Ovary (tissue), 7 donors: ENCODE measurements at regions not wholly inside any gene's neighbourhood (a gene's known extent, or its start where the extent isn't known, plus 50 kb on each side); places are given as distances from the start of the nearest gene placed in this dataset.

ENCODE experiments used
- DNase-seq, 5 donors: peaks; one replicate each; pipeline ENCODE4 v3.0.0-alpha.2; 2019 to 2020
- H3K27ac ChIP-seq, 2 donors: fragments of 200-600 bp; one replicate each; pipeline versions ENCODE4 v1.5.1 to v1.8.0; 2019 to 2022
- H3K27me3 ChIP-seq: fragments of 200-600 bp; one replicate; pipeline ENCODE4 v1.8.0; 2022
- H3K36me3 ChIP-seq: fragments of 200-600 bp; sonication (generic); one replicate; pipeline ENCODE4 v1.5.1; 2019
- H3K4me1 ChIP-seq: one replicate; pipeline ENCODE4 v1.8.1; 2013; ENCODE audit warnings: mild to moderate bottlenecking, moderate library complexity; ENCODE audit not compliant: insufficient read depth
- H3K4me3 ChIP-seq: fragments of 200-600 bp; sonication (generic); one replicate; pipeline ENCODE4 v1.5.1; 2017
- H3K9me3 ChIP-seq, 2 donors: fragments of 200-600 bp in 1 of 2; sonication (generic) in 1 of 2; one replicate each; pipeline versions ENCODE4 v1.5.1 to v1.8.1; 2013 to 2019; ENCODE audit warnings: mild to moderate bottlenecking in 1 of 2, moderate library complexity in 1 of 2
- EP300 ChIP-seq: sonication (generic); formaldehyde crosslinking; IDR thresholded peaks from one replicate; pipeline ENCODE4 v1.6.1; 2017; ENCODE audit warnings: antibody characterized with exemption
- POLR2A ChIP-seq: fragments of 450-650 bp; IDR thresholded peaks from one replicate; pipeline ENCODE4 v1.6.1; 2017; ENCODE audit warnings: antibody characterized with exemption, mild to moderate bottlenecking, moderate library complexity
- WGBS, 3 donors: extraction: QIAGEN DNeasy Blood & Tissue Kit in 1 of 3; methylation state at CpG; one replicate each; pipeline versions ENCODE4 v1.1.5 to v1.1.7; 2013 to 2017; 5-methylcytosine and 5-hydroxymethylcytosine counted together
- intact Hi-C, 4 donors: fragments of 100-400 bp; cut with DNase I; formaldehyde crosslinking; loops; one replicate each; pipeline versions ENCODE4 v1.11.0 to v1.15.1; 2022 to 2023
- TF ChIP-seq, protein P1 (sequence below), 3 donors: fragments of 450-650 bp in 2 of 3; fragments of 200-600 bp in 1 of 3; IDR thresholded peaks; one replicate each; pipeline versions ENCODE4 v1.5.1 to v1.8.0; 2016 to 2022; ENCODE audit warnings: antibody characterized with exemption in 3 of 3, mild to moderate bottlenecking in 1 of 3
- donor health status: DM: no; HTN: no; CAD: no; lungs with moderate emphysema.
- donor health status: DM: no; HTN: no; CAD: no.
- donor health status: Bipolar disorder and iron deficiency.
- donor health status: DM: no; HTN: no; CAD: no.
- donor health status: DM: yes; HTN: yes; CAD: no.

- DNase-seq: no peak
- intact Hi-C loops: no loop called here
- H3K27me3 ChIP-seq: no peaks in the 10 kb centered on the region
- TF ChIP-seq POLR2A (no peak), EP300 (no peak)
- TF ChIP-seq, protein P1, sequence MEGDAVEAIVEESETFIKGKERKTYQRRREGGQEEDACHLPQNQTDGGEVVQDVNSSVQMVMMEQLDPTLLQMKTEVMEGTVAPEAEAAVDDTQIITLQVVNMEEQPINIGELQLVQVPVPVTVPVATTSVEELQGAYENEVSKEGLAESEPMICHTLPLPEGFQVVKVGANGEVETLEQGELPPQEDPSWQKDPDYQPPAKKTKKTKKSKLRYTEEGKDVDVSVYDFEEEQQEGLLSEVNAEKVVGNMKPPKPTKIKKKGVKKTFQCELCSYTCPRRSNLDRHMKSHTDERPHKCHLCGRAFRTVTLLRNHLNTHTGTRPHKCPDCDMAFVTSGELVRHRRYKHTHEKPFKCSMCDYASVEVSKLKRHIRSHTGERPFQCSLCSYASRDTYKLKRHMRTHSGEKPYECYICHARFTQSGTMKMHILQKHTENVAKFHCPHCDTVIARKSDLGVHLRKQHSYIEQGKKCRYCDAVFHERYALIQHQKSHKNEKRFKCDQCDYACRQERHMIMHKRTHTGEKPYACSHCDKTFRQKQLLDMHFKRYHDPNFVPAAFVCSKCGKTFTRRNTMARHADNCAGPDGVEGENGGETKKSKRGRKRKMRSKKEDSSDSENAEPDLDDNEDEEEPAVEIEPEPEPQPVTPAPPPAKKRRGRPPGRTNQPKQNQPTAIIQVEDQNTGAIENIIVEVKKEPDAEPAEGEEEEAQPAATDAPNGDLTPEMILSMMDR (IDR thresholded peaks at IDR 0.05): no peak
- H3K9me3 ChIP-seq: no peaks in the 10 kb centered on the region
- WGBS, 3 donors: 23 to 36% (median 33%) methylated on average over 6 of the region's 6 CpGs
- no peaks in the 10 kb centered on the region for H3K36me3 ChIP-seq
- no peak overlapping the region for H3K27ac ChIP-seq
- no peaks in the 10 kb centered on the region for H3K4me1 ChIP-seq
- H3K4me3 ChIP-seq: no peak overlapping the region
Measured at GRCh38 chr14:98408024-98408555, 863.9 kb downstream of the BCL11B start.

DNA sequence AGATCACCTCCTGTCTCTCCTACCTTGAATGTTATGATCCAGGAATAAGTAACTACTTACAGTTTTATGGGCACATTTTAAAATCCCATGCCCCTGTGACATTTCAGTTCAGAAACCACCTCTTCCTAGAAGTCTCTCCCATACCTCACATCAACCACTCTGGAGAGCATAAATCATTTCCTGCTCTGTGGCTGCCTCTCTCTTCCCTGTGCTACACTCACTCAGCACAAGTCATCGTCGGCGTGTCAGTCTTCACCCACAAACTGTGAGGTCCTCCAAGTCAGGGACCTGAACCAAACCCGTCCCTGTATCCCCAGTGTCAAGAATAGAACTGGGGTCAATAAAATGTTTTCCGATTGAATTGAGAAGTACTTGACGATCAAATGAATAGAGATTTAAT is 863.3 kb downstream of the BCL11B start:
- H3K36me3 ChIP-seq: no peaks in the 10 kb centered on the region
- no peak for DNase-seq
- H3K27ac ChIP-seq: no peak overlapping the region
- TF ChIP-seq, protein P1 (IDR thresholded peaks at IDR 0.05): no peak
- TF ChIP-seq POLR2A: no peak
- no peak for TF ChIP-seq EP300
- H3K9me3 ChIP-seq: no peaks in the 10 kb centered on the region
- intact Hi-C loops: no loop called here
- WGBS, 3 donors: 76 to 82% (median 76%) methylated on average over 6 of the region's 6 CpGs
- H3K27me3 ChIP-seq: no peaks in the 10 kb centered on the region
- no peak overlapping the region for H3K4me3 ChIP-seq
- no peaks in the 10 kb centered on the region for H3K4me1 ChIP-seq

DNA sequence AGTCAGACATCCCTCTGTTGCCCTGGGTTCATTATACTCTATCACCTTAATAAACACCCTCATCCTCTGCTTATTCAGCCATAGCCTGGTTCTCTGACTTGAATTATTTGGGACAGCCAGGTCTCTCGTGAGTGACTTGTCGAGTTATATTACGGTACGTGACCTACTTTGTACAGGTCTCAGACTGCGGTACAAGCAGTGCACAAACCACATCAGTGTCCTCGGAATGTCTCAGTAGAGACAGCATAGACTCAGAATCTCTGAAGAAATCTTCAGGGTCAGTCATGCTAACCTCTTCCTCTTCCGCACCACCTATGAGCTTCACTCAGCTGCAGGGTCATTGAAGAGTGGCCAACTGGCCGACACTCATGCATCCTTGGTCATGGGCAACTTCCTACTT is 860.8 kb downstream of the BCL11B start:
- 93 to 94% (median 93%) methylated on average over 8 of the region's 8 CpGs for WGBS, 3 donors
- Histone ChIP-seq H3K27me3 (no peaks in the 10 kb centered on the region), H3K27ac (no peak overlapping the region), H3K9me3 (no peaks in the 10 kb centered on the region), H3K4me1 (no peaks in the 10 kb centered on the region), H3K4me3 (no peak overlapping the region), H3K36me3 (no peaks in the 10 kb centered on the region)
- no peak for DNase-seq
- no peak for TF ChIP-seq POLR2A
- TF ChIP-seq EP300: no peak
- TF ChIP-seq, protein P1 (IDR thresholded peaks at IDR 0.05): no peak
- intact Hi-C loops: no loop called here

- WGBS, 3 donors: 84 to 93% (median 85%) methylated on average over 2 of the region's 2 CpGs
Measured at GRCh38 chr14:98412431-98412830, 859.6 kb downstream of the BCL11B start.

More at GRCh38 chr14:98412431-98412830, 859.6 kb downstream of the BCL11B start:
- Histone ChIP-seq H3K9me3 (no peaks in the 10 kb centered on the region), H3K27ac (no peak overlapping the region), H3K27me3 (no peaks in the 10 kb centered on the region), H3K36me3 (no peaks in the 10 kb centered on the region), H3K4me3 (no peak overlapping the region), H3K4me1 (no peaks in the 10 kb centered on the region)
- intact Hi-C loops: no loop called here
- no peak for DNase-seq
- TF ChIP-seq, protein P1 (IDR thresholded peaks at IDR 0.05): no peak
- TF ChIP-seq EP300: no peak
- TF ChIP-seq POLR2A: no peak
